NCI-H1436 (cell line): ENCODE measurements at regions not wholly inside any gene's neighbourhood (a gene's known extent, or its start where the extent isn't known, plus 50 kb on each side); places are given as distances from the start of the nearest gene placed in this dataset.
A peak's percentile ranks its signal among the peaks of the same experiment; 100 is the strongest.
"Not testable (repeated sequence)": the region's sequence is repeated elsewhere in the genome, so short reads cannot be mapped to it uniquely, and the experiment has no call there.

Experiments used
- DNase-seq: peaks from one replicate; lab custom pipeline; 2025; lab: John Stamatoyannopoulos, UW

DNA sequence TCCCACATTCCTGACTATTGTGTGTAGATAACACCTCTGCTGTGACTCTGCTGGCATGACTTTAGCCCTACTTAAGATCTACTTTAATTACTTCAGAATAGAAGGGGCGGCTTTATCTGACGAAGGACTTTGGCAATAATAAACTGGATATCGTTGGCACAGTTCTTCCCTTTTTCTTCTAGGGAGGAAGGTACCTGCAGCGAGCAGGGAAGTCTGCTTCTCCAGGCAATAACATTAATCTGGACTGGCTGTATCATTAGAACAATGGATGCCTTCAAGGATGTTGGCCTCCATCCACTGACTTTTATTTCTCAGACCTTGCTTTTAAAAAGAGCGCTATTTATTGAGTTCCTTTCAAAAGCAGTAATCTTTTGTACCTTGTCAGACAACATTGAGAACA, 172.6 kb upstream of the THSD7A start:
- DNase-seq: no peak

DNA sequence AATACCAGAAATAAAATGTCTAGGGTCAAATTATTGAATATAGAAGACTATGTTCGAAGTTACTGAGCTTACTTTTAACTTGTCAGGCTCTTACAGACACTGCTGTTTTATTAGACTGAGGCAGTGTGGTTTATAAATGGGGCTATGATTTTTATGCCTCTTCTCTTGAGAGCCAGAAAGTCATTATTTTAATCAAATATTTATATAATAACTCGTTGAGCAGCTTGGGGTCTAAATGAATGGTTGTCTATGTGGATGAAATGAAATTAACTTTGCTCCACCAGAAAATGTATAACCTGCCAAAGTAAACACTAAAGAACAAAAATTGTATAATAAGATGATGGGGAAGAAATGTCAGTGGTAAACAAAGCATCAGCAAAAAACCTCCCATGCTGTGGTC, 175.6 kb upstream of the THSD7A start:
- DNase-seq: no peak

DNA sequence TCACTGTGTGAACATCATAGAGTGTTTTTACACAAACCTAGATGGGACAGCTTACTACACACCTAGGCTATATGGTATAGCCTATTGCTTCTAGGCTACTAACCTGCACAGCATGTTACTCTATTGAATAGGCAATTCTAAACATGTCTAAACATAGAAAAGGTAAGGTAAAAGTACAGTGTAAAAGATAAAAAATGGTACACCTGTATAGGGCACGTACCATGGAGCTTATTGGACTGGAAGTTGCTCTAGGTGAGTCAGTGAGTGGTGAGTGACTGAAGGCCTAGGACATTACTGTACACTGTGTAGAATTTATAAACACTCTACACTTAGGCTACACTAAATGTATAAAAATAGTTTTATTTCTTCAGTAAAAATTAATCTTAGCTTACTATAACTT, 182.0 kb upstream of the THSD7A start:
- no peak for DNase-seq

DNA sequence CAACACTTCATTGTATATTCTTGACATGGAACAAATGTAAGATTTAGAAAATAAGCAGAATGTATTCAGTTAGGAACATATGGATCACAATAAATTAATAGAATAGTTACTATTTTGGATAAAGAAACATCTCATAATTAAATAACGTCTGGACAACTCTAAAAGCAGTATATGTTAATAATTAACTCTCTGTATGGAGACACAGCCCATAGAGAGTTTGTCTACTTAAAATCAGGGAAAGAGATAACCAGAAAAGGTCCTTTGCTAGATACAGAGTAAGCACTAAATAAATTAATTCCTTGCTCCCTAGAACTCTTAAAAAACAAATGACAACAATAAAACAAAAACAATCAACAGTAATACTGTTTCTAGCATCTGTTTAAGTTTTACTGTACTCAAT, 184.4 kb upstream of the THSD7A start:
- no peak for DNase-seq

DNA sequence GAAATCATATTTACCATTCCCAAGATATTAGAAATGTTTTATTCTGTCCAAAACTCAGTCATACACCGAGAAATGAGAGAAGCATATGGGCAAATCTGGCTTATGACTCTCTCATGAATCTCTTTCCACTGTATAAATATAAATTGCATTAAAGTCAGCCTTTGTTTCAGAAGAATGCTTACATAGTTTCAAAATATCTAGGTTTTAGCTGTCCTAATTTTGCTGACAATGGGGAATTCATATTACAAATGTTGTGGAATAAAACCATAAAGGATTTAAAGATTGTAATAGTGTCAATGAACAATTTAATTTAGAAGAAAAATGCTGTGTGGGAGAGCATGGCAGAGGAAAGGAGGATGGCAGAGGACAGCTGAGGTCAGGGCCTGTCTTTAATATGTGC, 185.0 kb upstream of the THSD7A start:
- no peak for DNase-seq

DNA sequence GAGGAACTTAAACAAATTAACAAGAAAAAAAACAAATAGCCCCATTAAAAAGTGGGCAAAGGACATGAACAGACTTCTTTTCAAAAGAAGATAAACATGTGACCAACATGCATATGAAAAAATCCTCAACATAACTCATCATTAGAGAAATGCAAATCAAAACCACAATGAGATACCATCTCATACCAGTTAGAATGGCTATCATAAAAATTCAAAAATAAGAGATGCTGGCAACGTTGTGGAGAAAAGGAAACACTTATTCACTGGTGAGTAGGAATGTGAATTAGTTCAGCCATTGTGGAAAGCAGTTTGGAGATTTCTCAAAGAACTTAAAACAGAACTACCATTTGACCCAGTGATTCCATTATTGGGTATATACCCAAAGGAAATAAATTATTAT, 189.1 kb upstream of the TMEM106B start:
- DNase-seq: not testable (repeated sequence)

DNA sequence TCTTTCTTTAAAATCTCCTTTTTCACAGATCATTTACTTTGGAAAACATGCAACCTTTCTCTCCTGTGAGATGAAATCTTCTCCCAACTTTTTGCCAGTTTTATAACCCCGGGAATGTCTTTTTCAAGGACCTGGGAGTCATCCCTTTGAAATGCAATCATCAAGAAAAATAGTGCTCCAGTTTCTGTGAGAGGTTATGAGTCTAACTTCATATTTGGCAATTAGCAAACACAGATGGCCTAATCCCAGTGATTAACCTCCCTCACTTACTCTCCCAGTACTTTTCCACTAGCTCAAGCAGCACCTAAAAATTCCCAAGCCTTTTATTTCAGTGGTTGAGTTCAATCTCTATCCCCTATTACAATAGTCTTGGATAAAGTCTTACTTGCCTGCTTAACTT, 185.8 kb upstream of the TMEM106B start:
- no peak for DNase-seq

DNA sequence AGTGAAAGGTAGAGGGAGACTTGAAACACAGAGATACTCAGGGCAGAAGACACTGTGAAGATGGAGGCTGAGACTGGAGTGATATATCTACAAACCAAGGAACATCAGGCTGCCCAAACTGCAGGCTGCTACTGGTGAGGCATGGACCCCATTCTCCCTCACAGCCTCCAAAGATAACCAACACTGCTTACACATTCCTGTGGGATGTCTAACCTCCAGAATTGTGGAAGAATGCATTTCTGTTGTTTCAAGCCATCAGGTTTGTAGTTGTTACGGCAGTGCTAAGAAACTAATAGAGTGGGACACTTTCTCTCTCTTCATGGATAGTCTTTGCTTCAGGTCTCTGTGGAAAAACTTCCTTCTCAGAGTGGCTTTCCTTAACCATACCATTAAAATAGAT, 182.6 kb upstream of the TMEM106B start:
- DNase-seq: no peak

DNA sequence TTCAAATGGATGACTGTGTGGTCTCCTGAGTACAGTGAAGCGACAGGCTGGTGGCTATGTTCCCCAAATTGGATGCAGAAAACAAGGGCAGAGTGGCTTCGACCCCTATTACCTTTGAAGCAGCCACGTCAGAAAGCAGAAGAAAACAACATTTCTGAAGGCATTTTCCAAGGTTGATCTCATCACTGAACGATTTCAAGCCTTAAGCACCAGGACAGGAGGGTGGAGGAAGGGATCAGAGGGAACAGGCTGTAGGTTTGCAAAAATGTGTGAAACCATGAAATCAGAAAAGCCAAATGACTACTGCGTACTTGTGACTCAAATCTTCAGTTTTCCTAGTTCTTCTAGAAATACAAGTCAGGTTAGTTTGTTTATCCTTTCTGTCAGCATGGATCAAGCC, 181.0 kb upstream of the TMEM106B start:
- DNase-seq: no peak

DNA sequence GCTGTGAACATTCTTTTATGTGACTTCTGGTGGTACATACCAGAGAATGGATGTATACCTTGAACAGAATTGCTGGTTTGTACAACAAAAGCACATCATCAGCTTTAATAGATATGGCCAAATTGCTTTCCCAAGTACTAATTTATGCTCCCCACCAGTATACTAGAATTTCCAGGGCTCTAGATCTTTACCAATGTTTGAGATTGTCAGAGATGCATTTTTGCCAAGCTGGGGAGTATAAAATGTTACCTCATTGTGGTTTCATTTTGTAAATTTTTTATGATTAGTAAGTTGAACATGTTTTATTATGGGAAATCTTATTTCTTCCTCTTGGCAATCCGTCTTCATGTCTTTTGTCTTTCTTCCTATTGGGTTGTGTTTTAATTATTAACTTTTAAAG, 179.9 kb upstream of the TMEM106B start:
- no peak for DNase-seq

DNA sequence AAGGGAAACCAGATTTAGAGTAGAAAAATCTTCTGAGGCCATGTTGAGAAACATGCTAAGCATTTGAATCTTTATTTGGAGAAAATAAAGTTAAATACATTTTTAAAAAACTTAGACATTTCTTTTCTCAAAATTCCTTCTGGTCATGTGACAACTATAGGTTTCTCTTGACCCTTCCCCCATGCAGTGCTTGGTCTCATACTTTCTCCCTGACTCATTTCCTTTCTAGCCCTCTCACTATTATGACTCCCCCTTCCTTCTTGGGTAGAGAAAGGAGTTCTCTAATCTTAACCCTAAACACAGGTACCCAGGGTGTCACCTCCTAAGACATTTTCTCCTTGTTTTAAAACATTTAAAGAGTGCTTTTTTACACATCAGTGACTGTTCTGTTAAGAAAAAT, 179.5 kb upstream of the TMEM106B start:
- no peak for DNase-seq

DNA sequence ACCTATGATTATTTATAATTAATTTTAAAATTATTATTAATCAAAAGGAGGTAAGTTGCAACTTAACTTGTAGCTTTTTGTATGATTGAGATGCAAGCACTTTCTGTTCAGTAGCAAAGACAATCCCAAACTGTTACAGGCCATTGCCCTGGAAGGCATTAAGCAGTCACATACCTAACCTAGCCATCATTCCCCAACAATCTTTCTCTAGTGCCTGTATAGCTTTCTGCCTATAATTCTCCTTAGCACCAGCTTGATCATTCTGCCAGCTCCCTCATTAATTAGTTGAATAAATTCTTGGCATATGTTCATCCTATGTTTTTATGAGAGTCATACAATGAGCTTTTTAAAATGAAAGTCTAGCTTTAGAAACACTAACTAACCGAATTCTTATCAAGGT, 178.9 kb upstream of the TMEM106B start:
- DNase-seq: no peak

DNA sequence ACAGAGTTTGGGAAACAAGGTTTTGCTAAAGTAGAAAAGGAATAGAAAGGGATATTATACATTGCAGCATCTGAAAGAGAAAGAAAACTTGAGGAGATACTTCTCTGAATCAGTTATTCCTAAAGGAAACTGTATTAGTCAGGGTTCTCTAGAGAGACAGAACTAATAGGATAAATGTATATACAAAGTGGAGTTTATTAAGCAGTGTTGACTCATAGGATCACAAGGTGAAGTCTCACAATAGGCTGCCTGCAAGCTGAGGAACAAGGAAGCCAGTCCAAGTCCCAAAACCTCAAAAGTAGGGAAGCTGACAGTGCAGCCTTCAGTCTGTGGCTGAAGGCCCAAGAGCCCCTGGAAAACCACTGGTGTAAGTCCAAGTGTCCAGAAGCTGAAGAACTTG, 167.6 kb upstream of the TMEM106B start:
- DNase-seq: not testable (repeated sequence)

DNA sequence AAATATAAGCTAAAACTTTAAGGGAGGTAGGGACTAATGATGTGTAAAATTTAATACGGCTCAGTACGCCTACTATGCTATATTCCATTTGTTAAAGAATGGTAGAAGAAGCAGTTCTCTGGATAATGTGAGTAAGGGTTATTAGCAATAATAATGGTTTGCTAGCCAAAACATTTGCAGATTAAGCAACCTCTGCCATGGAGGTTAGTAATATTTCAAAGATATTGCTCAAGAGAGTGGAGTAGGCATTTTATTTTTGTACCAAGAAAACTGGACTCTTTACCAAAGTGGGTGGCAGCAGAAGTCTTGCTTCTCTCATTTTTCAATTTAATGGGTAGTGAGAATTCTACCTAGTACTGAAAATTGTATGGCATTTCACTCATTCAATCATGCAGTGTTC, 158.9 kb upstream of the TMEM106B start:
- no peak for DNase-seq

DNA sequence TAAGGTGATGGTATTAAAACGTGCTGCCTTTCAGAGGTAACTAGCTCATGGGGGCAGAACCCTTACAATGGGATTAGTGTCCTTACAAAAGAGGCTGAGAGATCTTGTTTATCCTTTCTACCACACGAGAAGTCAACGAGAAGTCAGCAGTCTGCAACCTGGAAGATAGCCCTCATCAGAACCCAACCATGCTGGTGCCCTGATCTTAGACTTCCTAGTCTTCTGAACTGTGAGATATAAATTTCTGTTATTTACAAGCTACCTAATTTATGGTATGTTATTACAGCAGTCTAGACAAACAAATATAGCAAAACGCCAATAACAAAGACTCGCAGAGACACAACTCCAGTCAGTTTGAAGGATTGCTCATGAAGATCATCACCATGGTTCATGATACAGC, 157.5 kb upstream of the TMEM106B start:
- DNase-seq: no peak

DNA sequence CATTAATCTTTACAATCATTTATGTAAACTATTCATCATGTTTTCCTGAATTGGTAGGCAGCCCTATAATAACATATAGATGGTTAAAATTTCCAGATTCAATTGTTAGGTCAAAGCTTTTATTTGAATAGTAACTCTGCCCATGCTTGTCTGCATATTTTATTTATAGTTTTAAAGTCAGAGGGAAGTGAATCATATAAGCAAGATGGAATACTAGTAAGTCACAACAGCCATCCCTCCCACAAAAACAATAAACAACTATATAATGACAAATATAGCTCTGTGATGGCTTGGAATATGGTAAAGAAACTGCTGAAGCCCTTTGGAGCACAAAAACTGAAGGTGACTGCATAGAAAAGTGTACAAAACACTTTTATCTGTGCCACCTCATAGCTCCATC, 156.3 kb upstream of the TMEM106B start:
- DNase-seq: no peak

DNA sequence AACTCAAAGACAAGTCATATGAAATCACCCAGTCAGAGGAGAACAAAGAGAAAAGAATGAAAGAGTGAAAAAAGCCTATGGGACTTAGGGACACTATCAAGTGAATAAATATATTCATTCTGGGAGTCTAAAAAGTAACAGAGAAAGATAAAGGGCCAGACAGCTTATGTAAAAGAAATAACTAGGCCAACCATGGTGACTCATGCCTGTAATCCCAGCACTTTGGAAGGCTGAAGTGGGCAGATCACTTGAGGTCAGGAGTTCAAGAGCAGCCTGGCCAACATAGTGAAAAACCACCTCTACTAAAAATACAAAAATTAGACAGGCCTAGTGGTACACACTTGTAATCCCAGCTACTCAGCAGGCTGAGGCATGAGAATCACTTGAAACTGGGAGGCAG, 154.7 kb upstream of the TMEM106B start:
- no peak for DNase-seq

DNA sequence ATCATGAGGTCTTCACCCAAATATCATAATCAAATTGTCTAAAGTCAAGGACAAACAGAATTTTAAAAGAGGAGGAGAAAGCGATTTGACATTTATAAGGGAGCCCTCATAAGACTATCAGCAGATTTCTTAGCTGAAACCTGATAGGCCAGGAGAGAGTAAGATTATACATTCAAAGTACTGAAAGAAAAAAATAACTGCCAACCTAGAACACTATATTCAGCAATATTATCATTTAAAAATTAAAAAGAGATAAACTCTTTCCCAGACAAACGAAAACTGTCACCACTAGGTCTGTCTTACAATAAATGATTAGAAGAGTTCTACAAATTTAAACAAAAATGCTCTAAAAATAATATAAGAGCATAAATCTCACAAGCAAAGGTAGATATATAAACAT, 154.1 kb upstream of the TMEM106B start:
- no peak for DNase-seq

DNA sequence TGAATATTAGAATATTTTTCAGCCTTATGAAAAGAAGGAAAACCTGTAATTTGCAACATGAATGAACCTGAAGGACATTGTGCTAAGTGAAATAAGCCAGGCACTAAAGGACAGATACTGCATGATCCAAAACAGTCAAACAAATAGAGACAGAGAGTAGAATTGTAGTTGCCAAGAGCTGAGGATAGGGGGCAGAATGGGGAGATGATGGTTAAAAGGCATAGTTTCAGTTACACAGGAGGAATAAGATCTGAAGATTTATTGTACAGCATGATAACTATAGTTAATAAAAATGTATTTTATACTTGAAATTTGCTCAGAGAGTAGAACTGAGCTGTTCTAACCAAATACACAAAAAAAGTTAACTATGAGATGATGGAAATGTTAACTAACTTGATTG, 149.0 kb upstream of the TMEM106B start:
- no peak for DNase-seq

DNA sequence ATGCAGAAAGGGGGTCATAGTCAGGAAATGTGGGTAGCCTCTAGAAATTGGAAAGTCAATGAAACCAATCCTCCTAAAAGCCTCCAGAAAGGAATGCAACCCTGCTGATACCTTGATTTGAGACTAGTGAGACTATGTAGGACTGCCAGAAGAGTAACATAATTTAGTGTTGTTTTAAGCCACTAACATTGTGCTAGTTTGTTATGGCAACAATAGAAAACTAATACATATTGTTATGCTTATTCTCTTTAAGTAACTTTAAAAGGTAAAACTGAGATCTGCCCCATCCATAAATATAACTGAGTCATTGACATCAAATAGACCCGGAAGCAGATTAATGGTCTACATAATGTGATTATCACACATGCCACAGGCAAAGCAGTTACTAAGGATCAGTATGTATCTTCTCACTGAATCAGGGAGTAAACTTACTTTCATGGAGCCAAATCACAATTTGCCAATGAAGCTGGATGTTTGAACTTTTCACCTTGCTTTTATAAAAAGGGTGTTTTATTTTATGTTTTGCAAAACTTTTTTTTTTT, 146.4 kb upstream of the TMEM106B start:
- no peak for DNase-seq

DNA sequence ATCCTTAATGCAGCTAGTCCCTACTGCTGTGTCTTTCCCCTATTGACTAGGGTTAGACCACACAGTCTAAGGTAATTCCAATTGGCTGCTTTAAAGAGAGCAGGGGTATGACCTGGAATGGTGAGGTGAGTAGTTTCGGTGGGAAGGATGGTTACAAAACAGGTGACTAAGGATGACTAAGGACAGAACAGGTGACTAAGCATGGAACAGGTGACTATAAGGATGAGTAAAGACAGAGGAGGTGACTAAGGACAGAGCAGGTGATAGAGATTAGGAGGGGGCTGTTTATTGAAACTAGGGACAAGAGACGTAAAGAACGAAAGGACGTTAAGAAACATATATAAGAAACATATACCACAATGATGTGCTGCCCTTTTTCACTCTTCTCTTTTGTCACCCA, 145.1 kb upstream of the TMEM106B start:
- no peak for DNase-seq

DNA sequence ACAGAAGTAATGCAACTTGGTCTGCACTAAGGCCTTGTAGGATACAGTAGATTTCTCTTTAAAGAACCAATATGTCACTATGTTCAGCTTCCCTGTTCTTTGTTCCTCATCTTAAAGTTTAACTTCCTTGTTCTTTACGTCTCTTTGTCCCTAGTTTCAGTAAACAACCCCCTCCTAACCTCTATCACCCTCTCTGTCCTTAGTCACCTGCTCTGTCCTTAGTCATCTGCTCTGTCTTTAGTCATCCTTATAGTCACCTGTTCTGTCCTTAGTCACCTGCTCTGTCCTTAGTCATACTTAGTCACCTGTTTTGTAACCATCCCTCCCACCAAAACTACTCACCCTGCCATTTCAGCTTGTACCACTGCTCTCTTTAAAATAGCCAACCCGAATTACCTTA, 144.6 kb upstream of the TMEM106B start:
- DNase-seq: no peak

DNA sequence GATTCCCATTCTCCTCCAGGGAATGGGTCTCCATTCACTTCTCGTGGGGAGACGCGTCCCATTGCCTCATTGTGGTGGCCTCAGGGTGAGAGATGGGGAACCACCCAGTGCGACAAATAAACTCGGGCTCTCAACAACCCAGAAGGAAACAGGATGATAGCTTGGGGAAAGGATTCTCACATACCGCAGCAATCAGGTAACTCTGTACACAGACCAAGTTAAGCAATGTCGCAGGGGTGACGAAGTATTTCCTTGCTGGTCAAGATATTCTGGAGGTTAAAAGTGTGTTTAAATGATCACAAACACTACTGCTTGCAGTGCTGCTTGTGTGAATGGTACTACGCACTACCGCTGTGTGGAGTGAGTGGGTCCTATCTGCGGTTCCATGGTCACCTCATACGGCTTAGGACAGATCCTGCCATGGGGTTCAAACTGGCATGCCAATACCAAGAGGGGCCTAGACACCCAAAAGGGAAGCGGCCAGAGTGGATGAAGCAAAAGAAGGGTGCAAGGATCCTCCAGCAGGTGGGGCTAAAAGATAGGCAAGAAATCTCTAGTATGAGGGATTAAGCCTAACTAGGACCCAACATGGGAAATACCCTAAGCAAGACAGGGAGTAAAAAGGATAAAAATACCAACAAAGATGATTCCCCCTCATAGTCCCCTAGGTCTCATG, 143.8 kb upstream of the TMEM106B start:
- peak; percentile 66 for DNase-seq

DNA sequence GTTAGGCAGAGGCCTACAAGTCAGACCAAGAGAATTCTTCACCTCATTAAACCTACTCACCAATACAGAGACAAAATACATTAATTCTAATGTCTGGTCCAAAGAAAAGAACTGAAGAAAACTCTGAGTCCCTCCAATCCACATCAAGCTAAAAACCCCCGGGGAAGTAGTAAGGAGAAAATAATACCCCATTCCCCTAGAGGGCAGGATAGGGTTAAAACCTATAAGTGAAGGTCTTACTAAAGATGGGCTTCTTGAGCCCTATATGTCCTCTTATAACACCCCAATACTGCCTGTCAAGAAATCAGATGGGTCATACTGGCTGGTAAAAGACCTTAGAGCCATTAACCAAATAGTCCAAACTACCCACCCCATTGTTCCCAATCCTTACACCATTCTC, 141.3 kb upstream of the TMEM106B start:
- DNase-seq: no peak

DNA sequence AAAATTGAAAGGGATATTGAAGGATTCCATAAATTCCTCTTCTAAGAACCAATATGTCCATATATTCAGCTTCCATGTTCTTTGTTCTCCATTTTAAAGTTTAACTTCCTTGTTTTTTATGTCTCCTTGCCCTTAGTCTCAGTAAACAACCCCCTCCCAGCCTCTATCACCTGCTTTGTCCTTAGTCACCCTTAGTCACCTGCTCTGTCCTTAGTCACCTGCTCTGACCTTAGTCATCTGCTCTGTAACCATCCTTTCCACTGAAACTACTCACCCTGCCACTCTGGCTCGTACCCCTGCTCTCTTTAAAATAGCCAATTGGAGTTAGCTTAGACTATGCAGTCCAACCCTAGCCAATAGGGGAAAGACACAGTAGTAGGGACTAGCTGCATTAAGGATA, 136.2 kb upstream of the TMEM106B start:
- no peak for DNase-seq
